GM21737 (cell line): ENCODE measurements at regions not wholly inside any gene's neighbourhood (a gene's known extent, or its start where the extent isn't known, plus 50 kb on each side); places are given as distances from the start of the nearest gene placed in this dataset.

Experiments used
- ATAC-seq: cut with Tn5 transposase; IDR thresholded peaks from one replicate; pipeline ENCODE4 v1.9.1; 2021; ENCODE audit warnings: mild to moderate bottlenecking, moderate library complexity; ENCODE audit not compliant: unreplicated experiment

DNA sequence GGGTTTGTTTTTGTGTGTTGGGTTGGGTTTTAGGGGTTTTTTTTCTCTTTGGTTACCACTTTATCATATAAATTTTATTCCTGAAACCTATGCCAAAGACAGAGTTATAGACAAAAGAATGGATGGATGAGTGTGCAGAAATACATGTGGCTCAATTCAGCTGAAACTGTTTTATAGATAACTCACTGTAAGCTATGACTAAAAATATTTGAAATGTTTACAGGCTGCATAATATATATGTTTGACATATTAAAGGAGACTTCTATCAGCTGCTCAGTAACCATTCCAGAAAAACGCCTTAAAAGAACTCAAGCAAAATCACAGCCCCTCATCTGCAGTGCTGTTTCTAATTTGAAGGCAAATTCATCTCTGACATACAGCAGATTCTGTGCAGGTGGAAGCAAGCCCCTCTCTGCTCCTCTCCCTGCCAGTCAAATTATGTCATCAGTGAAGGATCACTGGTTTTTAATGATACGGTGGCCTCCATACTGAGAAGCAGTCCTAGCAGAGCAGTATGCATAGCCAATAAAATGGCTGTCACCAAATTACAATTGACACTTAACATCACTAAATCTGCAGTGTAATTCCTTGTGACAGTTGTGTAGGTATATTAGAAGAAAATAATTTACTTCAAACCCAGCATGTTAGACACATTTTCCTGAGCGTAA, 301.6 kb downstream of the NR2F1-AS1 start:
- no peak for ATAC-seq

DNA sequence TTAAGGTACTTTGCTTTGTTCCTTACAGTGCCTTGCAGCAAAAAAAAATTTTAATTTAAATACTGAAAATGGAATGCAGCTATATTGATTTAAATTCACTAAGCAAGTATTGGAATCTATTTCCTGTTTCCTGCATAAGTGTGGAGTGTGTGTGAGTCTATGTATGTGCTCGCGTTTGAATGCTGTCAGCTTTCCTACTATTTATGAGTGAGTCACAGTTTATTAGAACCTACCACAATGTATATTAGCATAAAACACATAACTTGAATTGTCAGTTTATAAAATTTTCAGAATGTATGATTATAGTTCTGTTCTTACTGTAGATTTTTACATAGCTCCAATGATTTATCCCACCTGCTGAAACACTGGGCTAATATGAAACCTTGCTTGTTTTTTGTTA, 302.1 kb downstream of the NR2F1-AS1 start:
- no peak for ATAC-seq

DNA sequence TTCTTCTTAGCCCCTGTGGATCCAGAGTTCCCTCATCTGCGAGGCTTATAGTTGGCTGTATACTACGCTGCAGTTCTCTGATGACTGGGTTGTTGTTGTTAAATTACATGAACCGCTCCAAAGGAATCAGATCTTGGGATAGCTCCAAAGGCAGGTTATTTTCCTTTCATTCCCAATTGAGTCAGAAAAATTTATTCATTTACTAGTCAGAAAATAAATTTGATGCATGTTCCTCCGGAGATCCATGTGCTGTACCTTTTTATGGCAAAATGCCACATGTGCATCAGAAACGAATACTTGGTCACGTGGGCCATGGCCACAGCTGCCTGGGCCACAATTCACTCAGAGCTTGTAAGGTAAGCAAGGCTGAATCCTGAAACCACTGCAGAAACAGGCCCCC, 304.0 kb downstream of the NR2F1-AS1 start:
- no peak for ATAC-seq

DNA sequence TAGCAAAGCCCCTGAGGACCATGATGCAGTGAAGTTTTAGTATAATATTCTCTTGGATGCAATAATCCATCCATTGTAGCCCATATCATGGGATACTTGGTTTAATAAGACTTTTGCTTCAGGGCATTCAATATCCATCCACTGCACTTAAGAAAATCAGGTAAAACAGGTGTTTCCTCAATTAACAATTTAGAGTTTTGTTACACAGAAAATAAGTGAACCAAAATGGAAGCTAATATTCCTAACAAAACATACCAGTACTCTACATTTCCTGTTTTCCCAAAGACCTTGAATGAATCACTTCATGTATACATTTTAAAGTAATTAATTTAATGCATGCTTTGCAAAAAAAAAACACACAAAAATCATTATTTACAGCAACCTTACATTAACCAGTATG, 305.6 kb downstream of the NR2F1-AS1 start:
- ATAC-seq = no peak

DNA sequence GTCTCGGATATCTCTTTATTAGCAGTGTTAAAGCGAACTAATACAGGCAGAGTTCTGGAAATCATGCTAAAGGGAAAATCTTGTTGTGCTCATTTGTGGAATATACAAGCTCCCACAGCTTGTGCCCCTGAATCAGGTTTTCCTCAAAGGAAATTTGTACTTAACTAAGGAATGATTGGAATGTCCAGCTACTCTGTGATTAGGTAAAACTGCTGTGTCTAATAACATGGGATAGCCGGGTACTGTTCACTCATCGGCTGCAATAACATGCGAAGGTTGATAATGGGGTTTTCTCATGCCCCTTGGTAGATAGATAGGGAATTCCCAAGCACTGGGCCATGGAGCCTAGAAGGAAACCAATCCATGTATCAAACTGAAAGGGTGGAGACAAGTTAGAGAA, 306.7 kb downstream of the NR2F1-AS1 start:
- no peak for ATAC-seq

DNA sequence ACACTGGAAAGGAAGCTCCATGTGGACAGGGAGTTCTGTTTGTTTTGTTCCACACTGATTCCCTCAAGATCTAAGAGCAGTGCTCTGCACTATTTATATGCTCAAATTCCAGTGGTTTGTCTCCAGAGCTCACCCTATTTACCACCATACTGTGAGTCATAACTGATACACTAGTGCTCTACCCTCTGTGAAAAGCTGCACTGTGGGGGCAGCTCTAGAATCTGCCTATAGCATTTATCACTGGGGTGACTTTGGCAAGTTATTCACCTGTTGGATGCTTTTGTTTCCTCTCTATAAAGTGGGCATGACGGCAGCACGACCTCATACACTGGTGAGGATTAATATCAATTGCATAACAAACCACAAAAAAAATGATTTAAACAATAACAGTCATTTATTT, 307.8 kb downstream of the NR2F1-AS1 start:
- no peak for ATAC-seq

DNA sequence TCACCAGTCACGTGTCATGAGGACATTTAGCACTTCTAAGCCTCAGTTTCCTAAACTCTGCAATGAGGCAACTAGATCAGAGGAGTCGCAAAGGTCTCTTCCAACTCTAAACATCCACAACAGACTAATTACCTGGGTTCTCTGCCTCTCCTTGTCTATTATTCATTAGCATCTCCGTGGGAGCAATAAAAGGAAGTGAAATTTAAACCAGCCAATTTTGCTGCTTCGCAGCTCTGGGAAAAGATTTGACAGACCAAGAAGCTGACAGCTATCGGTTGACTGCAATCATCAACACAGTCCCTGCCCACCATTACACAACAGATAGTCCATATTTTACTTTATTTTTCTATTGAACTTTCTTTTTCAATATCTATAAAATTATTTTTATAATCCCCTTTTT, 308.9 kb downstream of the NR2F1-AS1 start:
- no peak for ATAC-seq

DNA sequence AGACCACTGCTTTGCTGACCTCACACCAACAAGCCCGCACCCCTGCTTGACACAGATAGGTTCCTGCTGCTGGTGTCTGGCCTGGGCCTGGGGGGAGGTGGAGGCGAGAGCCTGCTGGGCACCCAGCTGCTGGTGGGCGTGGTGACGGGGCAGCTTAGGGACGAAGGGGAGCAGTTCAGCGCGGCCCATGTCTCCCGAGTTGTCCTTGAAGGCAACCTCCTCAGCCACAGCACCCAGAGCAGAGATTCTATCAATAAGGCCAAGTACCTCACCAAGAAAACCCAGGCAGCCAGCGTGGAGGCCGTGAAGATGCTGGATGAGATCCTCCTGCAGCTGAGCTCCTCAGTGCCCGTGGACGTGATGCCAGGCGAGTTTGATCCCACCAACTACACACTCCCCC, 313.3 kb downstream of the NR2F1-AS1 start:
- ATAC-seq = no peak

DNA sequence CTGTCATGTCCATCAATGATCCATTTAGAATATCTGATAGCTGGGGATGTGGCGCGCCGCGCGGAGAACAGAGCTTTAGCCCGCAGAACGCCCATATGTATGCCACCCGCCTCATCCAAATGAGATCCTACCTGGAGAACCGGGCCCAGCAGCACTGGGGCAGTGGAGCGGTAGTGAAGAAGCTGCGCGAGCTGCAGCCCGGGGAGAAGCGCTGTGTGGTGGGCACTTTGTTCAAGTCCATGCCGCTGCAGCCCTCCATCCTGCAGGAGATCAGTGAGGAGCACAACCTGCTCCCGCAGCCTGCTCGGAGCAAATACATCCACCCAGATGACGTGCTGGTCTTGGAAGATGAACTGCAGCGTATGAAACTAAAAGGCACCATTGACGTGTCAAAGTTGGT, 313.7 kb downstream of the NR2F1-AS1 start:
- ATAC-seq = no peak

DNA sequence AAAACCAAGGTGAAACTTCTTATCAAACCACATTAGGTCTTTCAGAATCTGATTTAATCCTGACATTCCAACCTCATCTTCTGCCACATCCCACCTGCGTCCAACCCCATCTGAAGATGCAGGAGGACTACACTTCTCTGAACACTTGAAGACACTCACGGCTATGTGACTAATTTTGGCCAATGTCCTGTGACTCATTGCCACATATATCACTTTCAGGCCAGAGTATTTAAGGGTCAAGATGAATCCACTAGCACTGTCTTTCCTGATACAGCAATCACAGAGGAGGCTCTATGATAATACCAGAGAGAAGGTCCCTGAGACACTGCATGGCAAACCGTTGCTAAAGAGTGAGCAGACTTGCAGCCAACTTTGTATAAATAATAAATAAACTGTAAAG, 323.4 kb downstream of the NR2F1-AS1 start:
- no peak for ATAC-seq

DNA sequence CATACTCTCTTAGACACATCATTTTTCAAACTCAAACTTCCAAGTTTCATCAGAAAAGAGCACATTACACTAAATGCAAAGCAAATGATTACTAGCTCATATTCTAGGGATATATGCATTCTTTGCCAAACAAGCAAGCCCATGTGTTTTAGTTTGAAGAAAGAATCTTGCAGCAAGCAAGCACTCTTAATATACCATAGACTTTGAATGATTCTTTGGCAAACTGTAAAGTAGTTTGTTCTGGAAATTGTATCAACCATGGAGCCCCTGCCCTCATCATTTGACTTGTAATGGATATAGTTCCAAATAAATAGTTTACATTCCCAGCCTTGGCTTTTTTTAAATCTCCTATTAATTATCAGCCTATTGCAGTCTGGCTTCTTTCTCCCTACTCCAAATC, 325.2 kb downstream of the NR2F1-AS1 start:
- no peak for ATAC-seq

DNA sequence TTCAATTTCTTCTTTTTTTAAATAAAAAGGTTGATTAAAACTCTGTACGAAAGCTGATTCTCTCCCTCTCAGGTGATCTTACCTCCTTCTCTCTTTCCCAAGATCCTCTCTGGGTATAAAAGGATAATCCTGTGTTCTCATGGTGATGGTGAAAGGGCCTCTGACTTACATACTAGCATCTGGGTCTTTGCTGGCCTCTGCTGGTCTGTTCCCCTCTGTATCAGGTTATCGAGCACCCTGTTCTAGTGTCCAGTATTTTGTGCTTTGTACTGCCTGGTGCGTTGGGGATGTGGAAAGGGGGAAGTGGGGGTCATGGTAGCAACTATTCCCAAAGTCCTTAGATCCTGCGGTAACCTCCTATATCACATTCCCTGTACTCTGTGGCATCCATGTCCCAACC, 328.9 kb downstream of the NR2F1-AS1 start:
- ATAC-seq = no peak

DNA sequence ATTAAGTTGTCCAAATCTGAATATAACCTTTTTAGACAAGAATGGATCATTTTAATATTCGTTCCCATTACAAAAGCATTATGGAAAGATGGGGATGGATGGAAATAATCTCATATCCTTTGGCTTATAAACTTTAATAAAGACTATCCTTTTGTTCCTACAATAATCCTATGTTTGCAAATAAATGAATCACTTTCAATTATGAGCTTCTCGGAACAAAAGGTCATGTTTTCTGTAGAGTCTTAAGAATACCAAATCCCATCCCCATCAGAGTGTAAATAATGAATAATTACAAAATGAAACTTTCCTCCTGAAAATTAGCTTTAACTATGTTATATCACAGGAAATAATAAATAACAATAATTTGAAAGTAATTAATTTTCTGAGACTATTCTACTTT, 329.7 kb downstream of the NR2F1-AS1 start:
- ATAC-seq = no peak

DNA sequence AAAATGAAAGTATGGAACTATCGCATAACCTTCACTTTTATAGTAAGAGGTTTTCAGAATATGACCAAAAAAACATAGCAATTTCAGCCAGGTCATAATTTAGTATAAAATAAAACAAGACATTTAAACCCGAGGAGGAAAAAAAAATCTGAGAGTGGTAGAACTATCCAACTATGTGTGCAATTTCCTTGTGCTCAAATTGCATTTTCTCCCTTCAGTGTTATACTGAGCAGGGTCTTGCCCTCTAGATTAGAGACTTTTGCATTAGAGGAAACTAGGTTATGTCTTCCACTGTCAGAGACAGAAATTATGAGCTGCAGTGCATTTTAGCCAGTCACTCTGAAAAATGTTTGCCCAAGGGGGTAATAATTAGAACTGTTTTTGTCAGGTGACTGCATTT, 330.6 kb downstream of the NR2F1-AS1 start:
- no peak for ATAC-seq

DNA sequence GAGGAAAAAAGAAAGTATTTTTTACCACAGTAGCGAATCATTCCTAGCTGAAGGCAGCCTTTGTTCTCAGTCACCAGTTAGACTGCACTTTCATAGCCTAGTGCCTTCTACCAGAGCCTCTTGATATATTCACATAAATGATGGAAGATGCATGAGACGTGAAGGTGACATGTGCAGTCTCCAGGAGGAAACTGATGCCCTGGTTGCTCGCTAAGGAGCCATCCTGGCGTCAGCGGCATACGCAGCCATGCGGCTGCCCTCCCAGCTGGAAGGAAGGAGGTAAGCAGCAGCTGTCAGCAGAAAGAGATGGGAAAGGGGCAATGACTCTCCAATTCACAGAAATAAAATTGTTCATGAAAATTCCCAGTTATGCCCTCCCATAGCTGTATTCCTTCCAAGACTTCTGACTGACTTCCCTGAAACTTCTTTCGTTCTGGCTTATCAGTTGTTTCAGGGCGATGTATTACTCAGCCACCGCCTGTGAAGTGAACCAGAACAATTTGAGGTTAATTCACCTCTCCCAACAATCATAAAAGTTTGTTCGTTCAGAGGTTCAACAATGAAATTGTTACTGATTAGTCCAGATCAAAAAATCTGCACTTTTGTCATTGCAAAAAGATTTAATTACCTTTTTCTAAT, 331.2 kb downstream of the NR2F1-AS1 start:
- ATAC-seq = no peak

DNA sequence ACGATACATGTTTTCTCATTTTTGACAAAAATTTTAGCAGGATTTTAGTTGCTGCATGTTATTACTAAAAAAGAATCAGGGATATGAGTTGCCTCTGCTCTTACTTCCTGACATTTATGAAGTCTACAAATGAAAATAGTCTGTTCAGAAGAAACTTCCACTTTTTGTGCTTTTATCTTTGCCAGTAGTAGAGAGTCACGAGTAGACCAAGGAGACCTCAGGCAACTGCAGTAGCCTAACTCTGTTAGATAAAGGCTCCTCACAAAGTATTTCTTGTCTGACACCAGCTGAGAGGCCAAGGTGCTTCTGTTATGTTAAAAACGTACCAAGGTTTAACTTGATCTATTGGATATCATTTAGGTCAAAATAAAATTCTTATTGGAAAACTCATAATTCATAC, 333.9 kb downstream of the NR2F1-AS1 start:
- ATAC-seq = no peak

DNA sequence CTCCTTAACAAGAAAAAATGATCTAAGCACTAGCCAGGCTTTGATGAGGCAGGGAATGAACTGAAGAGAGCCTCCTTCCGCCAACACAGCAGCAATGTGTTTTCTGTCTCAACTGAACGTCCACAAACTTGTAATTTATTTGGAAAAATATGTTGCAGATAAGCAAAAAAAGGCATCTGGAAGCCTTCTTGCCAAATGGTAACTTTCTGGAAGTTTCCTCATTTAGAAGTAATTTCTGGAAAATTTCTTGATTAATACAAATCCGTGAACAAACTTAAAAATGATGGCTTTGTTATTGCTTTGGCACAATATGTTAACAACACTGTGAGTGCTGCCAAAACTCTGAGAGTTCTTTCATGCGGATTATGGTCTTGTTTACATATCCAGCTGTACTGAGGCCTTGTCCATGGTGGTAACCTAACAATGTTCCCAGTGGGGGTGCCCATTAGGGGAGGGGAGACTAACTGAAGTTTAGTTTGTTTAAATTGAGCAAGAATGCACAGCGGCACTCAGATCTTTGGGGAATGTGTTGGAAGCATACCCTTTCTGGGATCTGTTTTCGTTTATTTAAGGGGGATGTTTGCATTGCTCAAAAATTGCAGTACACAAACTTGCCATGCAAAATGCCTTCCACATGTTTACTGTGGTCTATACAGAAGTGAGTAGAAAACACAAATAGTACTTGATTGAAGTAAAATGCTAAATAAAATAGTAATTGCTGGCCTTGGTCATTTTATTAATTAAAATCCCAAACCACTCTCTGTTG, 334.7 kb downstream of the NR2F1-AS1 start:
- no peak for ATAC-seq

DNA sequence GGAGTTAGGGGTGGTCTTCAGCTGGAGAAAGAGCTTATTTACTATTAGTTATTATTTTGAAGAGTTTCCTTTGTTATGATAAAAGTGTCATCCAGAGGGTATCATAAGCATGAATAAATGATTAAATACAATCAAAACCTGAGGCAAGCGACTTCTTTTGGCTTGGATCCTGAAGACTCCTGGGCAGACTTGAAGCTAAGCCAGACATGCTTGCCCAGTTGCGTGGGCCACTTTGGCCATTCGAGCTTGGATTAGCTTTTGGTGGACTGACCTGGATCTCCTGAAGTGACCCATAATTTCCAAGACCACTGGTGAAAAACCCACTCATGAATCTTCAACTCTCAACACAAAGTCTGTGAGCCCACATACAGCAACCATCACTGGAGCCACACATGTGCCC, 335.8 kb downstream of the NR2F1-AS1 start:
- no peak for ATAC-seq

DNA sequence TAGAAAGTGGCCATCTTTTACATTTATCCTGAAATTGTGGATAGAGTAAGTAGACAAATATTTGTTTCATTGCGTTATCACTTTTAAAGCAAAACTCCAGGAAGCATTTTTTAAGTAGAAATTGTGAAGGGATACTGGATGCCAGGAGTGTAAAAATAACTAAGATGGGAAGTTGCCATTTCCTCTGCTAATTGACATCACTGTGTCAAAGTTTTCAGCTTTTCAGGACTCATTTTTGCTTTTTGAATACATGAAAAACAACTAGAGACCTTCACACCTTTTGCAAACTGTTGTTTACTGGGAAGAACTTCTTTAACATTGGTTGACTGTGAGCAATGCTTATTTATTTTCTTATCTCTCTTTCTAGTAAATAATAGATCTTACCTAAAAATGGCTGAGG, 337.5 kb downstream of the NR2F1-AS1 start:
- no peak for ATAC-seq

DNA sequence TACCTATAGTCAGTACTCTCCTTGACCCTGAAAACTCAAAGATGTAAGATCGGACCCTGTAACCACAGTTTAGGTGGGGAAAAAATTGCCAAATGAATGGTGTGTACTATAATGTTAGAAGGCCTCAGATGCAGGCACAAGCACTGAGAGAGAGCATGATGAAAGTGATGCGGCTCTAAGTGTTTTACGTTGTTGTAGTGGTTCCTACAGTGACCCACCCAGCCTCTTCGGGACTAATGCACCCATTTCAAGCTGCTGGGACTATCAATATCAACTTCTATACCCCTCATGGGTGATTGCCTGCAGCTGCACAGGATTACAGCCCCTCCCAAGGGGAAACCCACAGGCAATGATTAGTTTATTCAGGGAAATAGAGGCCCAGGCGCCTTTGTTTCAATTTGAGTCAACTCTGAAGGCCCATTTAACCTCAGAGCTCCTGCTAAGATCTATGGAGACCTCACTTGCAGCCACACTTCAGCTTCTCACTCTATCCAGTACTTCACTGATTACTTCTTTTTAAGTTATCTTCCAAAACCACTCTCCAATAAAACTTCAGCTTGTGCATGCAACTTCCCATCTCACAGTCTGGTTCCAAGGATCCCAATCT, 340.7 kb downstream of the NR2F1-AS1 start:
- no peak for ATAC-seq

DNA sequence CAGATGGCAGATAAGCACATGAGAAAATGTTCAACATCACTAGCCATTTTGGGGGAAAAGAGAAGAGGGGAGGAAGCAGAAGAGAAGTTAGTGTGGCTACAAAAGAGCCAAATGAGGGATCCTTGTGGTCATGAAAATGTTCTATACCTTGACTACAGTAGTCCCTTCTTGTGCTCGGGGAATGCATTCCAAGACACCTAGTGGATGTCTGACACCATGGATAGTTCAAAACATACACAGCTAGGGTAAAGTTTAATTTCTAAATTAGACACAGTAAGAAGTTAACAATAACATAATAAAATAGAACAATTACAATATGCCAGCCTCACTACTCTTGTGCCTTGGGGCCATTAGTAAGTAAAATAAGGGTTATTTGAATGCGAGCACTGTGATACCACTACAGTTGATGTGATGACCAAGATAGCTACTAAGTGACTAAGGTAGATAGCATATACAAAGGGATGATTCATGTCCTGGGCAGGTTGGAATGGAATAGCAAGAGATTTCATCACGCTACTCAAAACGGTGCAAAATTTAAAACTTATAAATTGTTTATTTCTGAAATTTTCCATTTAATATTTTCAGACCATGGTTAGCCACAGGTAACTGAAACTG, 344.1 kb downstream of the NR2F1-AS1 start:
- no peak for ATAC-seq
